D721Med (cell line): ENCODE measurements at regions not wholly inside any gene's neighbourhood (a gene's known extent, or its start where the extent isn't known, plus 50 kb on each side); places are given as distances from the start of the nearest gene placed in this dataset.
"Not testable (repeated sequence)": the region's sequence is repeated elsewhere in the genome, so short reads cannot be mapped to it uniquely, and the experiment has no call there.

ENCODE experiments used
- DNase-seq: peaks from one replicate; pipeline ENCODE4 v3.0.0; 2011; ENCODE audit warnings: low spot score; ENCODE audit not compliant: insufficient read length
- FAIRE-seq: peaks from 2 replicates; lab custom pipeline; 2011; peaks lifted over from hg19 to GRCh38; lab: Jason Lieb, UNC
- CTCF ChIP-seq: IDR thresholded peaks from 2 replicates; pipeline ENCODE4 v1.5.1; 2012; ENCODE audit warnings: mild to moderate bottlenecking, control low read depth; ENCODE audit not compliant: insufficient read depth; ENCODE audit errors: missing control alignments

GRCh38 chr6:27049863-27050781, 197.4 kb upstream of the PRSS16 start:
- peak; percentile 92 for FAIRE-seq
- no peak for TF ChIP-seq CTCF
- DNase-seq: no peak

- DNase-seq, FAIRE-seq: not testable (repeated sequence)
These were observed 195.3 kb upstream of the PRSS16 start for GRCh38 chr6:27052082-27052730.

- no peak for TF ChIP-seq CTCF
- no peak for FAIRE-seq
These were observed 194.8 kb upstream of the PRSS16 start for GRCh38 chr6:27052731-27053082.

GRCh38 chr6:27053738-27054137, 193.8 kb upstream of the PRSS16 start:
- no peak for DNase-seq
- no peak for FAIRE-seq
- no peak for TF ChIP-seq CTCF

More at GRCh38 chr6:27052731-27053082, 194.8 kb upstream of the PRSS16 start:
- DNase-seq: no peak

GRCh38 chr6:27056615-27057014, 190.9 kb upstream of the PRSS16 start:
- FAIRE-seq (no peak), DNase-seq (no peak)
- no peak for TF ChIP-seq CTCF

- no peak for FAIRE-seq
These were observed 187.7 kb upstream of the PRSS16 start for GRCh38 chr6:27059621-27060425.

More at GRCh38 chr6:27059621-27060425, 187.7 kb upstream of the PRSS16 start:
- DNase-seq: no peak
- no peak for TF ChIP-seq CTCF
